NCI-H510A treated with DMSO at 0.1 percent for 48 hours (cell line): ENCODE measurements at regions not wholly inside any gene's neighbourhood (a gene's known extent, or its start where the extent isn't known, plus 50 kb on each side); places are given as distances from the start of the nearest gene placed in this dataset.

ENCODE experiments used
- DNase-seq: peaks from one replicate; lab custom pipeline; 2025; lab: John Stamatoyannopoulos, UW

DNA sequence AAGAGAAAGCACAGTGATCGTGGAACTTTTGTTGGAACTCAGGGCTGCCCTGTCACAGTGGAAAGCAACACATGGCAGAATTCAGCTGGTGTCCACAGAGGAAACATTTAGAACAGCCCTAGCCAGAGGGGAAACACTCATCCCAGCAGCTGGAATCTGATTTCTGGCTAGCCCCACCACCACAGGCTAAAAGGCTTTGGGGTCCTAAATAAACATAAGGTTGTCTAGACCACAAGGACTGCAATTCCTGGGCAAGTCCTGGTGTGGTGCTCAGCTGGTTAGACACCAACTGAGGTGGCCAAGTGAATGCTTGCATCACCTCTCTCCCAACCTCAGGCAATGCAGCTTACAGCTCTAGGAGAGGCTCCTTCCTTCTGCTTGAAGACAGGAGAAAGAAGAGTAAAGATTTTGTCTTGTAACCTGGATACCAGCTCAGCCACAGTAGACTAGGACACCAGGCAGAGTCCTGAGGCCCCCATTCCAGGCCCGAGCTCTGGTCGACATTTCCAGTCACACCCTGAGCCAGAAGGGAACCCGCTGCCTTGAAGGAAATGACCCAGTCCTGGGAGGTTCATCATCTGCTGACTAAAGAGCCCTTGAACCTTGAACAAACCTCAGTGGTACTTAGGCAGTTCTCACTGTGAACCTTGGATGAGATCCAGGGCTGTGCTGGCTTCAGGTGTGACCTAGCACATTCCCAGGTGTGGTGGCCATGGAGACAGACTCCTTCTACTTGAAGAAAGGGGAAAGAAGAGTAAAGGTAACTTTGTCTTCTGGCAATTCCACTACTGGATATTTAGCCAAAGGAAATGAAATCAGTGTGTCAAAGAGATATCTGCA, 85.4 kb upstream of the PLXNC1 start:
- DNase-seq = no peak

DNA sequence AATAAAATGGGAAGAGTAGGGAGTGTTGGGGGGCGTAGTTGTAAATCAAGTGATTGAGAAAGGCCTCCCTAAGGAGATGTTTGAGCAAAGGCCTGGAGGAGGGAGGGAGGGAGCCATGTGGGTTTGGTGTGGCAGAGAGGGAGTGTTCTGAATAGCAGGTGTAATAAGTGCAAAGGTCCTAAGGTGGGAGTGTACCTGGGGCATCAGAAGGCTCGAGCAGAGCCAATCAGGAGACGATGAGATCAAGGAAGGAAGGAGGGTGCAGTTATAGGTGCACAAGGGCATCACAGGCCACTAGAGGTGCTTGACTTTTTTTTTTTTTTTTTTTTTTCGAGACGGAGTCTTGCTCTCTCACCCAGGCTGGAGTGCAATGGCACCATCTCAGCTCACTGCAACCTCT, 77.9 kb upstream of the PLXNC1 start:
- no peak for DNase-seq

DNA sequence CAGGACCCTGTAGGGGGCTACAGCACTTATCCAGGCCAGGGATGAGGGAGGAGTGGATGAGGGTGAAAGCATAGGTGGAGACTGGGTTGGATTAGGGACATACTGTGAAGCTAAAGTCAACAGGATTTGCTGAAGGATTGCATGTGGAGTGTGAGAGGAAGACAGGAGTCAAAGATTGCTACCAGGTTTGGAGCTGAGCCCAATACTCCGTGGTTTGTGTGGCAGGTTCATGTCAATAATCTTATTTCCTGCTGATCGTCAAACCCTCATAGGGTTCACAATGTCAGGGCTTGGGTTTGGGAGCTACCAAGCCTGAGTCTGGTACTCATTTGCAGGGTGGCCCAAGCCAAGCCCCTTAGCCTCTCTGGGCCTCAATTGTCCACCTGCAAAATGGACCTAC, 77.1 kb upstream of the PLXNC1 start:
- DNase-seq = no peak

DNA sequence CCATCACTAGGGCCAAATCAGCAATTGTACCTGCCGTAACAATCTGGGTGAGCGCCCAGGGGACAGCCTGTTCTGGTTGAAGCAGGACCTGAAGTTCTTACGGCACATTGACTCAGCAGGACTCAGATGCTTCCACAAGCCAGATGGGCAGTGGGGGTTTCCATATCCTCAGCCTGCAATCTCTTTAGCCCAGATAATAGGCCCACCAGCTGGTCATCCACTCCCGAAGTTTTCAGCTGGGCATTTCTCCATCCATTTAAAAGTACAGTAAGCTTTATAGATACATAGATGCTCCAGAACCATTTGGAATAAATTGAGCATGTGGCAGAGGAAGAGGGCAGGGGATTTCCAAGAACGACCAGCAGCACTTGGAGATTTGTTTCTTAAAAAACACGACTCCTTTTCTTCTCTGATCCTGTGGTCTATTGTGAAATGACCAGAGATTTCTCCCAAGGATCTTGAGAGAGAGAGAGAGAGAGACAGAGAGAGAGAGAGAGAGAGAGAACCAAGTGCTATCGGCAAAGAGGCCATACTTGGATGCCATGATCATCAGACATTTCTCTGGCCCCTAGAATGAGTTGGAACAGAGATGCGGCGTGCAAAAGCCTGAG, 74.8 kb upstream of the PLXNC1 start:
- DNase-seq = no peak

DNA sequence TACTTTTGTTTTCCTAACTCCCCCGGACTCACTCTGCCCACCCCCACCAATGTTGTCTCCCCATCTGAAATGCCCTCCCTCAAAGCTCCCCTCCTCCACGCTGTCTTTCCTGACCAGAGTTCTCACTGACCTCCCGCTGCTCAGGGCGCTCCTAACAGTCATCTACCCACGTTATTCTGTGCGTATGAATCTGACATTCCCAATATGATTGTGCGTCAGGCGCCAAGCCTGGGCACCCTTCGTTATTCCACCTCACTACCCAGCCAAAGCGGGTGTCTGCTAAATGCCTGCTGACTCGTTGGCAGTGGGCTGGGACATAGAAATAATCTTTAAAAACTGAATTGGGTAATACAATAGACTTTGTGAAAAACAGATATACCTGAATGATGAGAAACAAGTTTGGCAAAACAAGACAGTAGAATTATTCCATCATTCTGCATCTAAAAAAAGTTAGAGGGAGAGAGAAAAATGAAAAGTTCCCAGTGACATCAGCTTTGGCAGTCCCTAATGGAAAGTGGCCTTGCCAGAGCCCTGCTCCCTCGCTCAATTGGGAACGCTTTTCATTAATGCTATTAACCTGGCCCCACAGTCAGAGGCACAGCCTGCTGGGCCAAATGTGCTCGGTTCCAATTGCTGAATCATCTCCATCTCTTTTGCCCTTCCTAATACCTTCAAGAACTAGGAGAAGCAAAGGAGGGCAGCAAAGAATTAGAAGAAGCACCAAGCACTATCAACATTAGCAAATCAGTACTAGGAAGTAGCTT, 74.0 kb upstream of the PLXNC1 start:
- DNase-seq = no peak

DNA sequence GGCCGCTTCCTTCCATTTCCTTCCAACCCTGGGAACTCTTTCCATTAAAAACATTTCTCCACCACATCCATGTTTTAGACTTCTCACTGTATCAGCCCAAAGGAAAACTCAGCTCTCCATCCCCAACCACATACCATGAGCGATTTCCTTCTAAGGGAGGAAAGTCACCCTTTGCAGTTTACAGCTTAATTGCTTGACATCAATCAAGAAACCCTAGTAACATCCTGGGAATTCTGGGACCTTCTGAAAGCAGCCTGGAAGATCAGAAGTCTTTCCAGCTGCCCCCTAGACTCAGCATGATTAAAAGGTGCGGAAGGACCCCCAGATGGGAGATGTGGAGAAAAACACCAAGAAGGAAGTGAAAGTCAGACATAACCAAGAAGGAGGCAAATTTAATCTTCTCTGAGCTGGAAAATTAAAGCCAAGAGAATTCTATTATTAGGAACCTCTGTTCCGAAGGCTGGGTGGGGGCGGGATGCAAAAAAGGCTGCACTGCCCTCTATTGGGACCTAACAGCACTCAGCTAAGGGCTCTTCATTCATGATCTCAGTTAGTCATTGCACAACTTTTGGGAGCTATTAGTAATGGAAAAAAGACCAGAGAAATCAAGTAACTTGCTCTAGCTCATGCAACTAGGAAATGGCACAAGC, 73.3 kb upstream of the PLXNC1 start:
- DNase-seq = peak; percentile 22

DNA sequence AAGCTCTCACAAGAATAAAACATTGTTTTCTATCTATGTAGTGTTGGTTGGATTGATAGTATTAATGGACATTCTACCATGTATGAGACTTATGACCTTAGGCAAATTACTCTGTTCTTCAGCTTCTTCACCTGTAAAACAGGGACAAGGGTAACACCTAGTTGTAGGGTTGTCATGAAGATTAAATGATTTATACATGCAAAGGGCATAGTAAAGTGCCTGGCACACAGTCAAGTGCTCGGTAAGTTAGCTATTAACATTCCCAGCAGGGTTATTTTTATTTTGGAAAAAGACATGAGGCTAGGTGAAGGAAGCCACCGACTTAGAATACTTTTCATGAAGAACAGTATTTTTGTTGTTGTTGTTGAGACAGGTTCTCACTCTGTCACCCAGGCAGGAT, 71.2 kb upstream of the PLXNC1 start:
- no peak for DNase-seq

DNA sequence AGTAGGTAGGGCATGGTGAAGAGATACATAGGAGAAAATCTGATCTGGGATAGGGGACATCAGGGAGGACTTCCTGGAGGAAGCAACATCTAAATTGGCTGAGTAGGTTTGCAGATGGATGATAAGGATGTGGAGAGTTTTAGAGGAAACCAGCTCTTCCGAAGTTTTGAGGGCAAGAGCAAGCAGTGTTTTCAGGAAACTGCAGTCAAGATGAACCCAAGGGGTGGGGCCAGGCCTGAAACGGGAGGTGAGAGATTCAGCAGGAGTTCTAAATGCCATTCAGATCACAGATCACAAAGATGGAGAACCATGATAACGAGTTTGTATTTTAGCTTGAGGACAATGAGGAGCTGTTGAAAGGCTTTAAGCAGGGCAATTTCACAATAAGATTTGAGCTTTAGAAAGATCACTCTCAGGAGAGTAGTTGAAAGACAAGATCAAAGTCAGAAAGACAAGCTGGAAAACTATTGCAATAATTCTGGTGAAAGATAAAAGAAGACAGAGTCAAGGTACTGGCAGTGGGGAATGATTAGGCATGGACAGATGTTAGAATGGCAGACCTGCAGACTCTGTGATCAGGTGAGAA, 70.1 kb upstream of the PLXNC1 start:
- no peak for DNase-seq

DNA sequence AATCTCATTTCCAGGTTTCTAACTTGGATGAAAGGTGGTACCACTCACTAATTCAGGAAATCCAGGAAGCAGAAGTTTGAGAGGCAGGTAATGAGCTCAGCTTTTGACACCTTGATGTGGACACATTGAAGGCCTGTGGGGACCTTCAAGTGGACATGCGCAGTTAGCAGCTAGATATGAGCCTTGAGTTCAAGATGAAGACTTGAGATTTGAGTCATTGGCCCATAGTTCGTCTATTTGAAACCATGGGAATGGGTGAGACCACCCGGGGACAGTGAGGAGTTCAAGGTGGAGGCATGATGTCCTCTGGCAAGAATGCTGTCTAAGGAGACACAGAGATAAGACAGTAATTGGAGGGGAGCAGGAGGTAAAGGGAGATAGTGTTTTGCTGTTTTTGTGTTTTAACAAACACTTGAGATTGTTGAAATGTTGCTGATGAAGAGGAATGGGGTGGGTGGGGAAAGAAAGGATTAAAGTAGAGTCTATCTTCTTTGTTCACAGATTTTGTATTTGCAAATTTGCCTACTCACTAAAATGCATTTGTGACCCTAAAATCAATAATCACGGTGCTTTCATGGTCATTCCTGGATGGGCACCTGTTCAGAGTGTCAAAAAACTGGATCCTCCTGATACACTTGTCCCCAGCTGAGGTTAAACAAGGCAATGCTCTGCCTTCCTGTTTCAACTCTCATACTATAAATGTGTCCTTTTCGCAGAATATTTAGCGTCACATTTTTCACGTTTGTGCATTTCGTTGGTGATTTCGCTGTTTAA, 69.5 kb upstream of the PLXNC1 start:
- no peak for DNase-seq

DNA sequence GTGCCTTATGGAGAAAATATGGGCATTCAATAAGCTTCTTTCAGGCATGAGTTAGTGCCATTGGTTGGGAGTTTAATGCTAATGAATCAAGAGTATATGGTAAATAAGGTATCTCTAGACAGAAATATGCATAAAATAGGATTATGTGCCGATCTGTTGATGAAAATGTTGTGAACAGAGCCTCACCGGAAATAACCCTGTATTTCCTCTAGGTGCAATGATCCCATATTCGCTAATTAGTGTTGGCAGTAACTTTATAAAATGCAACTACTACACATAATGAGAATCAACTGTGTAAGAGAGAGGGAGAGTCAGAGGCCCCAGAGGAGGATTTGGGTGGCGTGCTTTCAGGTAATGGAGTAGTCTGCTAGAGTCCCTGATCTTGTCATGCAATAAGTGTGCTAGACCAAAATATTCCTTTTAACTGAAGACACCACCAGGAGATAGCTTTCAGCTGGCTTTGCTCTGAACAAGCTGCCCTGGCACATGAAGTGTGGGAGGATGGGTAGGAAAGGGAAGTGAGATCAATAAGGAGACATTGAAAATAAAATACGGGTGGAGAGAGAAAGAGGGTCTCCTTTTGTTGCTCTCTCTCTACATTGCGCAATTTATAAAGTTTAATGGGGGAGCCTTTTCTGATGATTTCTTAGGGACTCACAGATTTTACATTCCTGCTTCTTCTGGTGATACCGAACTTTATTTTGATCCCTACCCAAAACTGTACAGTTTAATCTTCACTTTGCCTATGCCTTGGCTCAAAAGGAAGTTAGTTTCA, 68.6 kb upstream of the PLXNC1 start:
- DNase-seq = no peak

DNA sequence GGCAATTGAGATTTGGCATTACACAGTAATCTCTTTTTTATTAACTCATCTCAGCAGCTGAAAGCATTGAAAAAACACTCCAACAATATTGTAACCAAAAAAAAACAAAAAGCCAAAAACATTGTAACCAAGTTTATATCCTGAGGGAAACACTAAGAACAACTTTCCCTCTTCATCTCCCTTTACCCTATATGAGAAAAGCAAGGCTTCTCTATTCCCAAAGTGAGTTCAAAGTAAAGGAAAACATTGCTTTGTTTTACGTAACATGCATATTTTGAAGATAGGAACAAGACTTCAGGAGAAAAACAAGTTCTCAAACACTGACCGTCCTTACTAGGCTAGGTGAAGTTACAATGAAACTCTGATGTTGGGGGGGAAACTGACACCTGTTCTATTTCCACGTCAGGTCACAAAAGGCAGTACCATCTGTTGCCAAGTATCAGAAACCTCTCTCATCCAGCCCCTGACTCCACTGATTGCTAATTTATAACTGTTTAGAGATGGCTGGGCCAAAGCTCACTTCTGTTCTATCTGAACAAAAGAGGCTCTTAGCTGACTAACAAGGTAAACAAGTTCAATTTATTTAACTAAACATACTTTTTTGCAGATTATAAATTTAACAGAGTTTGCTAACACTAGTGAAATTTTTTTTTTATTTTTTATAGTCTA, 67.9 kb upstream of the PLXNC1 start:
- no peak for DNase-seq

DNA sequence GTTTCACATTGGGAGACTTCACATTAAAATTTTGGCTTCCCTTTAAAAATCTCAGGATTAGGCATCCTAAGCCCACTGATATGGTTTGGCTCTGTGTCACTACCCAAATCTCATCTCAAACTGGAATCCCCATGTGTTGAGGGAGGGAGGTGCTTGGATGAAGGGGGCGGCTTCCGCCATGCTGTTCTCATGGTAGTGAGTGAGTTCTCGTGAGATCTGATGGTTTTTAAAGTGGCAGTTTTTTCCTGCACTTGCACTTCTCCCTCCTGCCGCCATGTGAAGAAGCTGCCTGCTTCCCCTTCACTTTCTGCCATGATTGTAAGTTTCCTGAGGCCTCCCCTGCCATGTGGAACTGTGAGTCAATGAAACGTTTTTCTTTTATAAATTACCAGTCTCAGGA, 65.7 kb upstream of the PLXNC1 start:
- DNase-seq = no peak

DNA sequence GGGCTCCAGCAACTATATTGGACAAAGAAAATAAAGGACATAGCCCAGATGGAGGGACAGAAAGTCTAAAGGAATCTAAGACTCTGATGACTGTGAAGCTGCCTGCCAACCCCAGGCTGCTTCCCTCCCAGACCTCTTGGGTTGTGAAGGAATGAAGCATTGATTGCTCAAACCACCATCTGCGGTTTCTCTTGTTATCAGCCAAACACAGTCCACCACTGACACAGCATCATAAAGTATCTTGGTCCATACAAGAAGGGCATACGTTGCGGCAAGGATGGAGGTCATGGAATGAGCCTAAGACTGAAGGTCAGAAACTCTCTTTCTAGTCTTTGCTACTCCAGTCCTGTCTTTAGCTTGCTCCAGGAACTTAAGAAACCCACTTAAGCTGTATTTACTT, 58.5 kb upstream of the PLXNC1 start:
- DNase-seq = no peak

DNA sequence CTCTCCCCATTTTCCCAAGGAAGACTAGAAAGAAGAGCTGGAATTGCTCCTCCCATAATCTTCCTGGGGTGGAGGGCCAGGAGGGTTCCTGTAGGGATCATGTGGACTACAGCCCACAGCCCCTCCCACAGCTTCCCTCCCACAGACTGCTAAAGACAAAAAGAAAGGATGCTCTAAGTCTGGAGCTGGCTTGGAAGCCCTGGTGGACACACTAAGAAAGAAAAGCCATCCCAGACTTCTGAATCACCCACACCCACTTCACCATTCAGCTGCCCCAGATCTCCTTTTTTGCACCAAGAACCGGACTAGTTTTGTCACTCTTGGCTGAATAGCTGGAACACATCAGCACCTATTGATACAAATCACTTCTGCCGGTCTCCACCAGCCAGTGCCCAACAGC, 56.8 kb upstream of the PLXNC1 start:
- no peak for DNase-seq

DNA sequence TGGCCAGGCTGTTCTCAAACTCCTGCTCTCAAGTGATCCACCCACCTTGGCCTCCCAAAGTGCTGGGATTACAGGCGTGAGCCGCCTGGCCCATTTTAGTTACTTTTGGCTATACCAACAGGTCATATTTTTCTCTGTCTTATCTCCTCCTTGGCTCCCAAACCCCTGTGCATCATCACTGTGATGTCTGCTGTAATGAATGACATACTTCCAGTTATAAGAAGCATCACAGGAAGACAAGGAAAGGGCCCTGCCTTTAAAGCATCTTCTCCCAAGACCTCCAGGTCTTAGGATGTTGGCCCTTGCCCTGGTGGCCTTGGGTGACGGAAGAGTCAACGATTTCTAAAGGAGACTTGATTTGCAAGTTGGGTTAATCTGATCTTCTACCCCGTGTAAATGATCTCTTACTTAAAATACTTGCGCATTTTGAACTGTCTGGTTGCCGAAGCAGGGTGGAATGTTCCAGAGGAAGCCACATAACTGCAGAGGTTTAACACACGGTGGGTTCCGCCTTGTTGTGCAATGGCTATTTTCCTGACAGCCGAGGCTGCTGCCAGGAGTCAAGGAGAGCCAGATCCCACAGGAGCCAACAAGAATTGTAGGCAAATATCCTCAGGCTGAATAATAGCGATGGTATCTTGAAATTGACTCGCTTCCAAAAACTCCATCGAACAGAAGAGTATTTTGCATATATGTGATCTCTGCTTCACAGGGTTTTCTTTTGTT, 55.7 kb upstream of the PLXNC1 start:
- no peak for DNase-seq

DNA sequence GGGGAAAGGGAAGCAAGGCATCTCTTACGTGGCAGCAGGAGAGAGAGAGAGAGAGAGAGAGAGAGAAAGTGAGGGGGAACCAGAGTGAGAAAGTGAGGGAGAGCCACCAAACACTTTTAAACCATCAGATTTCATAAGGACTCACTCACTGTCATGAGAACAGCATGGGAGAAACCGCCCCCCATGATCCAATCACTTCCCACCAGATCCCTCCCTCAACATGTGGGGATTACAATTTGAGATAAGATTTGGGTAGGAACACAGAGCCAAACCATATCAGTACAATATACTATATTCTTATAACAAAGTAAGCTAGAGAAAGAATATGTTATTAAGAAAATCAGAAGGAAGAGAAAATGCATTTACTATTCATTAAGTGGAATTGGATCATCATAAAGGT, 53.7 kb upstream of the PLXNC1 start:
- DNase-seq = no peak

DNA sequence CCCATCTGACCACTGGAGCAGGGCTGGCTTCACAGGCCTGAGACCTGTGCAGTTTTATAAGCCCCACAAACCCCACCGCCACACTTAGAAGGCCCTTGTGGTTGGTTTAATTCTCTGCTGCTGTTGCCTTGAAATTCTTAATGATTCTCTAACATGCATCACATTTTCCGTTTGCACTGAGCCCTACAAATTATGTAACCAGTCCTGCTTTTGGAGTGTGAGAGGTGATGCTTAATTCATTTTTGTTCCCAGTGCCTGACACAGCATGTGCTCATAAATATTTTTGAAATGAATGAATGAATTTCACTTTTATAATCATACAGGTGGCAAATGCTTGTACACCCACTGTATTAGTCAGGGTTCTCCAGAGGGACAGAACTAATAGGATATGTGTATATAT, 52.8 kb upstream of the PLXNC1 start:
- no peak for DNase-seq

DNA sequence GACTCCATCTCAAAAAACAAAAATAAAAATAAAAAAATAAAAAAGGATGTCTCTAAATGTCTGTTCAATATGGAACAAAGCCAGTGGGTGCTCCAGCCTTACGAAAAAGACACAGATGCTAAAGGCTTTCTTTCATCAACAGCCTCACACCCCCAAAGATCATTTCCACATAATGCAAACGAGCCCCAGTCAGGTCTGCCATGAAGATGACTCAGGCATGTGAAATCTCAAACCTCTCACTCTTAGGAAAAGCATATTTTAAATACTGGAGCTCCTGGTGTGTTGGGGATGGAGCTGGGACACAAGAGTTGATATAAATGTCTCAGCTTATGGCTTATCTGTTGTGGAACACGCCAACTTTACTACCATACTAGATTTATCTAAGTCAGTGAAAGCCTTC, 49.9 kb upstream of the PLXNC1 start:
- no peak for DNase-seq
